Head of caudate nucleus (tissue), 42 donors: ENCODE measurements at regions not wholly inside any gene's neighbourhood (a gene's known extent, or its start where the extent isn't known, plus 50 kb on each side); places are given as distances from the start of the nearest gene placed in this dataset.

ENCODE experiments used
- DNase-seq, 42 donors: peaks; one replicate each; pipeline versions ENCODE4 v3.0.0 to v3.0.0-alpha.2; 2020 to 2021; ENCODE audit warnings: mixed read lengths in 7 of 42
- intact Hi-C: fragments of 100-400 bp; cut with DNase I; formaldehyde crosslinking; loops from one replicate; pipeline ENCODE4 v1.15.0; 2022

DNA sequence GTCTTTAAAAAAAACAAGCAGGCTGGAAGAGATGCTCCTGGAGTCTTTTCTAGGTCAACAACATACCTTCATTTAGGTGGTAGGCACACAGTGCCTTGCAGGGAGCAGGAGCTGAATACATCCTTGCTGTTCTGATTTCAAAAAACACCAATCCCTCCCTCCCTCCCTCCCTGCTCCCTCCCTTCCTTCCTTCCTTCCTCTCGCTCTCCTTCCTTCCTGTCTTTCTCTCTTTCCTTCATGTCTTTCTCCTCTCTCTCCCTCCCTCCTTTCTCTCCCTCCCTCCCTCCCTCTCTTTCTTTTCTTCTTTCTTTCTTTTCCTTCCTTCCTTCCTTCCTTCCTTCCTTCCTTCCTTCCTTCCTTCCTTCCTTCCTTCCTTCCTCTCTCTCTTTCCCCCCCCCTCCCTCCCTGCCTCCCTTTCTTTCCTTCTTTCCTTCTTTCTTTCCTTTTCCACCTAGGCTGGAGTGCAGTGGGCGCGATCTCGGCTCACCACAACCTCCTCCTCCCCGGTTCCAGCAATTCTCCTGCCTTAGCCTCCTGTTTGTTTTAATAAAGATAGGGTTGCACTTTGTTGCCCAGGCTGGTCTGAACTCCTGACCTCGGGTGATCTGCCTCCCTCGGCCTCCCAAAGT is 245.1 kb downstream of the MIAT start:
- no peak for DNase-seq
- intact Hi-C loops, result no loop called here

GRCh38 chr22:26903030-26903856 is 245.9 kb downstream of the MIAT start:
- intact Hi-C loops, result no loop called here

GRCh38 chr22:26904483-26904882 is 247.1 kb downstream of the MIAT start:
- intact Hi-C loops, result no loop called here
- DNase-seq, result no peak

More at GRCh38 chr22:26903030-26903856, 245.9 kb downstream of the MIAT start:
- DNase-seq, result peak in 22 of 42 donors; percentile 19 to 68 (median 40)

- intact Hi-C loops, result no loop called here
Measured at GRCh38 chr22:26905076-26905475, 247.7 kb downstream of the MIAT start.

DNA sequence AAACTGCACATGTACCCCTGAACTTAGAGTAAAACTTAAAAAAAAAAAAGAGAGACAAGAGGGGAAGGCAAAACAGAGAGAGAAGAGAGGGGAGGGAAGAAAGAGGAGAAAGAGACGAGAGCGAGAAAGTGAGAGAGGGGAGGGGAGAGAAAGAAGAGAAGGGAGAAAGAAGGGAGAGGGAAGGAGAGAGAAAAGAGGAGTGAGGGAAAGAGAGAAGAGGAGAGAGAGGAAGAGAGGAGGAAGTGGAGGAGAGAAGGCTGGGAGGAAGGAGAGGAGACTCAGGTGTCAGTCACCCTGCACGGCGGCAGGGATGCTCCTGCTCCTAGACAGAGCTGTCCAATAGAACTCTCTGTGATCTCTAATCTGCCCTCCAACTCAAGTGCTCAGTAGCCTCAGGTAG is 248.3 kb downstream of the MIAT start:
- intact Hi-C loops, result no loop called here
- no peak for DNase-seq

More at GRCh38 chr22:26905076-26905475, 247.7 kb downstream of the MIAT start:
- no peak for DNase-seq

- no peak for DNase-seq
- intact Hi-C loops, result no loop called here
Measured at GRCh38 chr22:26906464-26906863, 249.1 kb downstream of the MIAT start.

DNA sequence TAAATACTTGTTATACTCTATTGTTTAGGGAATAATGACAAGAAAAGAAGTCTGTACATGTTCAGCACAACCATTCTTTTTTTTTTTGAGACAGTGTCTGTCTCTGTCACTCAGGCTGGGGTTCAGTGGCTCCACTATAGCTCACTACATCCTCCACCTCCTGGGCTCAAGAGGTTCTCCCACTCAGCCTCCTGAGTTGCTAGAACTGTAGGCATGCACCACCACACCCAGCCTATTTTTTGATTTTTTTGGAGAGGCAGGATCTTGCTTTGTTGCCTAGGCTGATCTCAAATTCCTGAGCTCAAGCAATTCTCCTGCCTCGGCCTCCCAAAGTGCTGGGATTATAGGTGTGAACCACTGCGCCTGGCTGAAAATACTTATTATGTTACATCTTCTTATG is 250.0 kb downstream of the MIAT start:
- intact Hi-C loops, result no loop called here
- peak in 6 of 42 donors; percentile 16 to 71 (median 33) for DNase-seq

DNA sequence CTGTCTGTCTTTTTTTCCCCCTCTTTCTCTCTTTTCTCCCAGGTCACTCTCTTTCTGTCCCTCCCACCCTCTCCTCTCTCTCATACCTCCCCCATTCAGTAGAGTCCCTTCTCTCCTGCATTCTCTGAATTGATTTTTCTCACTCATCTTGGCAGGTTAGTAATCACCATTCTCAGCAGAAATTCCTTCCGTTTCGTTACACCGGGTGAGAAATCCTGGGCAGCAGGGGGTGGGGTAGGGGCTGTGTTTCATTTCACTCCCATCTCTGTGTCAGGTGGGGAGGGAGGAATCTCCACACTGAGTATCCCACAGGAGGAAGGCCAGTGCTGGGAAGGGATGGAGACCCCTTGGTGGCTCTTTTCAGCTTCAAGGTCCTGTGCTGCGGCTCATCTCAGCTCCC is 253.5 kb downstream of the MIAT start:
- no peak for DNase-seq
- intact Hi-C loops, result no loop called here

DNA sequence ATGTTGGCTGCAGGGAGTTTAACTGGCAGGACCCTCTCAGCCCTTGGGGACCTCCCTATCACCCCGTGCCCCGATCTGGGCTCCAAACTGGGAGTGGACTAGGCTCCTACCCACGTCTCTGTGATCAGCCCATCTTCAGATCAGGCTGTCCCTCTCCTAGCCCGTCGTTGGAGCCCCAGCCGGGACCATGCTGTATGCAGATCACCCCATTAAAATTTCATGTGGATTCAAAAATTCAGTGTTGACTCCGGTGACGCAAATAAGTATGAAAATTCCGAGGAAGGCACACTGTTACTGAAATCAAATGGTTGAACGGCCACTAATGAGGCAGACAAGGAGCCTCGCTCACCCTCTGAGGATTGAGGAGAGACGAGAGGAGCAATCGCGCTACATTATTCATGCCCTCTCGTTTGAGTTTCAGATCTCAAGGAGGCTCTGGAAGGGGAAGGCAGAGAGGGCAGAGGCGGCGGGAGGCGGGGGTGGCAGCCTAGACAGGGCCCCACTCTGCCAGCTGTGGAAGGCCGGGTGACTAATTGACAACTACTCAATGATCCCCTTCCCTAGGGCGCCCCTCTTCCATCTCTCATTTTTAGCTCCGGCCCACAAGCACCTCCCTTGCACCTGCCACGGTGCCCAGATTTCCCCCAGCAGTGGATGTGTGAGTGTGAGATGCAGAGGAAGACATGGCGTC is 255.4 kb downstream of the MIAT start:
- intact Hi-C loops, result no loop called here
- DNase-seq, result peak in 32 of 42 donors; percentile 20 to 86 (median 44)

DNA sequence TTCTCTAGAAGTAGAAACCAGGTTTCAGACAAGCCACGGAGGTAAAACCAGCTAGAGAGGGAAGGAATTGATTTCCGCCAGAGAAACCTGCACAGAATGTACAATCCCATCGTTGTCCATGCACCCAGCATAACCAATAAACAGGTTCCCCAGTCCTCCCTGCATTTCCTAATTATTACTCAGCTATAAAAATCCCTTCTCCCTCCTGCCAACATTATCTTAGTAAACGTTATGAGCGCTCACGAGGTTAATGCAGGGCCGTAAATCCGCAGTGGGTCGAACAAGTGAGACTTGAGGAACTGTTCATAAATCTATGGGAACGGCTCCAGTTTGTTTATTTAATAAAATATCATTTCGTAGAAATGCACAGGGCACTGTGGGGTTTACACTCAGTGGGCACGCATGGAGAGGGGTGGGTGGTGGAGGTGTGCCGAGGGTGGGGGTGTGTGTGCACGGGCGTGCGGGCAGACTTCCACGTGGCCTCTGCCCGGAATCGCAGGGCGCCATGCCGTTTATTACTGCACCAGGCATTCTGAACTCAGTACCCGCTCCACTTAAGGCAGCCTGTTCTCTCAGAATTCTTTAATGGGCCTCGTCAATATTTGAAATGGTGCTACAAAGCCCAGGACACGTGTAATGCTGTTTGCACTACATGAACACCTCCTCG is 257.3 kb downstream of the MIAT start:
- intact Hi-C loops, result no loop called here

GRCh38 chr22:26916236-26916635 is 258.8 kb downstream of the MIAT start:
- DNase-seq, result no peak

More for the DNA sequence above, 257.3 kb downstream of the MIAT start:
- no peak for DNase-seq

GRCh38 chr22:26918226-26918625 is 260.8 kb downstream of the MIAT start:
- intact Hi-C loops, result no loop called here
- DNase-seq, result peak in 26 of 42 donors; percentile 12 to 79 (median 54)

More at GRCh38 chr22:26916236-26916635, 258.8 kb downstream of the MIAT start:
- intact Hi-C loops, result no loop called here

- intact Hi-C loops, result no loop called here
- DNase-seq, result no peak
Measured at GRCh38 chr22:26921726-26922125, 264.3 kb downstream of the MIAT start.

GRCh38 chr22:26922806-26923205 is 265.4 kb downstream of the MIAT start:
- no peak for DNase-seq
- intact Hi-C loops, result no loop called here

- DNase-seq, result no peak
- intact Hi-C loops, result no loop called here
Measured at GRCh38 chr22:26923531-26923930, 266.1 kb downstream of the MIAT start.

DNA sequence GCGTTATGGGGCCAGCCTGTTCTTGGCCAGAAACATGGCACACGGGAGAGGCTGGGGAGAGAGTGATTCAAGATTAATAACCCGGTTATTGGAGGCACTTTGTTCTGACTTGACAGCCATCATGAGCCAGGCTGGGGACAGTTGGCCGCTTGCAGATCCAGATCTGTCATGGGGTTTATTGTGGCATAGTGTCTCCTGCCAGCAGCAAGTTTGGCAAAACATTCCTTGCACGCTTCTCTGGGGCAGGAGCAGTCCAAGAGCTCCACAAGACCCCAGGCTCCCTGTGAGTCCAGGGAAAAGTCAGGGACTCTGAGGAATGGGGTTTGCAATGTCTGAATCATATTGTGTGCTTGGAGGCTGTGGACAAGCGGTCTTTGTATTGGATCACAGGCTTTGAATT is 270.4 kb downstream of the MIAT start:
- peak in 7 of 42 donors; percentile 10 to 53 (median 16) for DNase-seq
- intact Hi-C loops, result no loop called here

- no peak for DNase-seq
- intact Hi-C loops, result no loop called here
Measured at GRCh38 chr22:26931471-26931870, 274.1 kb downstream of the MIAT start.

GRCh38 chr22:26933105-26933590 is 275.8 kb downstream of the MIAT start:
- DNase-seq, result no peak
- intact Hi-C loops, result no loop called here

- no peak for DNase-seq
- intact Hi-C loops, result no loop called here
Measured at GRCh38 chr22:26937213-26937612, 279.8 kb downstream of the MIAT start.
